ENCODE measurements at regions not wholly inside any gene's neighbourhood (a gene's known extent, or its start where the extent isn't known, plus 50 kb on each side); places are given as distances from the start of the nearest gene placed in this dataset.
"Not testable (repeated sequence)": the region's sequence is repeated elsewhere in the genome, so short reads cannot be mapped to it uniquely, and the experiment has no call there.

DNA sequence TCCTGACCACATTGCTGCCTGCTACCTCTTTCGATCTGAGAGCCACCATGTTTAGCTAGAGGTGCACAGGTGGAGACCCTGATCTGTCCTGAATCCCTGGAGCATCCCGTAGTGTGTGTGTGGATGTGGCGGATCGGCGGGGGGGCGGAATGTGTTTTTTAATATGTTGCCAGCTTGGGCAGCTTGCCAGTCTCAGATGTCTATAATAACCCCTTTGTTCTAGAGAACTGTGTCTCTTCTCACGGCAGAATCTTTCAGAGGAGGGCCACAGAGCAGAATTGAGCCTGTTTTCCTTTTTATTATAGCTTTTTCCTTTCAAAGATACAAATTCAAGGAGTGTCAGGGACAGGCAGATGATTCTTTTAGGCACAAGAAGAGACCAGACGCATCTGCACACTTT lies 934.1 kb upstream of the KLHL29 start:
- no peak for DNase-seq

DNA sequence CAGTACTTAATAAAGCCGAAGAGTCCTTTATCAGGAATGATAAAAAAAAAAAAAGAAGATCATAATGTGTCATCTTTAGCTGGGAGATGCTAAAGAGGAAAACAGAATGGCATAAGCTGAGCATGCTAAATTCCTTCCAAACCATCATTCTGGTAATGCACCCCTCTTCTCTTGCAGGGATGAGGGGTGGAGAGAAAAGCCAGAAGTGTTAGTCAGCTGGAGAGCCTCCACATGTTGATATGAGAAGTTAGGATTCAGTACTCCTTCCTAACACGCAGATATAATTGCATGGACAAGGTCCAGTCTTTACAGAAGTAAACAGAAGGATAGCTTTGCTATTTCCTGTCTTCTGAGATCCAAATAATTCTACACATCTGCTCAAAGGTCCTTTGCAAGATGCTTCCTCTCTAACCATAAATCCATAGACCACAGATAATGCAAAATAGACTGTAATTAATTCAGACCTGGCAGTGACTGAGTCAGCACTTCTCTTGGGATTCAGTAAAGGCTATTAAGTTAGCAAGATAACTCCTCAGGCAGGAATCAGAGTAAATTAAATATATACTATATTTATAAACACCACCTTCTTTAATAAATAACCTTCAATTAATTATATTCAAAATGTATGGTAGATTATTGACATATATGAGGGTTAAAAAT lies 930.0 kb upstream of the KLHL29 start:
- DNase-seq = no peak

DNA sequence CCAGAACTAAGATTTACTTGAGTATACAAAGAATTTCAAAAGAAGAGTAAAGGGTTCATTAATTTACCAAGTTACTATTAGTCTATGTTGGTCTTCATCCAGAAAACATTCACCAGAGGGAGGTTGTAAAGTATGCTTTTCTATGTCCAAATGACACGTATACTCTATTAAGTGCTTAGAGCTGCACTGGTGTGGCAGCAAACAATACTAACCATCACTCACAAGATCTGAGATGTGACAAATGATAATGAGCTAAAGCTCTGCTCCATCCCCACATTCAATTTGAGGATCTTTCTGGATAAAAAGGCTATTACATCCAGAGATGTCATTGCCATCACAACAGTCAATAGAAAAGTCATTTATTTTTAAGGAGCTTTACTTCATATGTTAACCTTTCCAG lies 926.5 kb upstream of the KLHL29 start:
- DNase-seq = no peak

DNA sequence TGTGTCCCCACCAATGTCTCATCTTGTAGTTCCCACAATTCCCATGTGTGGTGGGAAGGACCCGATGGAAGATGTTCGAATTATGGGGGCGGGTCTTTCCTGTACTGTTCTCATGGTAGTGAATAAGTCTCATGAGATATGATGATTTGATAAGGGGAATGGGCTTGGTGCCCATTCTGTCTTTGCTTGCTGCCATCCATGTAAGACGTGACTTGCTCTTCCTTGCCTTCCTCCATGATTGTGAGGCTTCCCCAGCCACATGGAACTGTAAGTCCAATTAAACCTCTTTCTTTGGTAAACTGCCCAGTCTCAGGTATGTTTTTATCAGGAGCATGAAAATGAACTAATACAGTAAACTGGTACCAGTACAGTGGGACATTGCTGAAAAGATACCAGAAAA lies 909.9 kb upstream of the KLHL29 start:
- not testable (repeated sequence) for DNase-seq

DNA sequence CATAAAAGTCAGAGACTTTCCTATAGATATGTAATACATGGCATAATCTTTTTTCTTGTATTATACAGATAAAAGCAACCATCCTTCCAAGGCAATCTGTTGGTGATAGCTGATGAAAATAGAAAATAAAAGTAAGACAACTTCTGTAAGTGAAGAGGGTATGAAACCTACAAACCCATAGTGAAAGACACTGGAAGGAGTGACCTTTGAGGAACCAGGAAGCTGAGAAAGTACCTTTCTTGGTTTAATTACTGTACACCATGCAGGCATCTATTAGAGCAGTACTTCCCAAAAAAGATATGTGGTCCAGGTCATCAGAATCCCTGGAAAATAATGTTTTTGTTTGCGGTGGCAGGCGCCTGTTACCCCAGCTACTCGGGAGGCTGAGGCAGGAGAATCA lies 906.6 kb upstream of the KLHL29 start:
- no peak for DNase-seq

DNA sequence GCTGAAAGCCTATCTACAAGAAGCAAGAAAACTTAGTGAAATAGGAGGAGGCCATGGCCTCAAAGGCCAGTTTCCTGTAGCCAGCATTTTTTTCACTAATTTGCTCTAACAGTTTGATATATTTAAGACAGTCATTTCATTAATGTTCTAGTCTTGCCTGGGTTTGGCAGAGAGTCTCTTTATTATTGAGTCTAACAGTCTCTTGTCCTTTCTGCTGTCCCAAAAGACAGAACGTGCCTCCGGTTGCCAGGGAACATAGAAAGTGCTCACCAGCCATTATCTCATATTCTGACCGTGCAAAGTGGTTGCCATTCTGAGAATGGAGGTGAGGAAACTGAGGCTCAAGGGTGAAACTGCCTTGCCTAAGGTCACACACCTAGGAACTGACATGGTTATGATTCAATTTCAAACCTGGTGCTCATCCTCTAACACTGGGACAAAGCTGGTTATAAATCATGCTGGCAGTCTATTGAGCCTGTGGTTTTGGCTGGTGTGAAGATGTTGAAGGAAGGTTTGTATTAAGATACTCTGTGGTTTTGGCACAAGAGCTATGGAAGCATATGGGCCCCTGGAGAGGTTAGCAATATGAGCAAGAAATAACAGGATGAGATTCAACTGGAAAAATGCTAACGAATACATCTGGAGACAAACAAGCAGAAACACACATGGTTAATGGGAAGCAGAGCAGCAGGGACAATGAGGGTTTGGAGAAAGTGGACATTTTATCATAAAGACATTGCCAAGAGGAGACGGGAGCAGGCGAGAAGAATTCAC lies 903.3 kb upstream of the KLHL29 start:
- no peak for DNase-seq

DNA sequence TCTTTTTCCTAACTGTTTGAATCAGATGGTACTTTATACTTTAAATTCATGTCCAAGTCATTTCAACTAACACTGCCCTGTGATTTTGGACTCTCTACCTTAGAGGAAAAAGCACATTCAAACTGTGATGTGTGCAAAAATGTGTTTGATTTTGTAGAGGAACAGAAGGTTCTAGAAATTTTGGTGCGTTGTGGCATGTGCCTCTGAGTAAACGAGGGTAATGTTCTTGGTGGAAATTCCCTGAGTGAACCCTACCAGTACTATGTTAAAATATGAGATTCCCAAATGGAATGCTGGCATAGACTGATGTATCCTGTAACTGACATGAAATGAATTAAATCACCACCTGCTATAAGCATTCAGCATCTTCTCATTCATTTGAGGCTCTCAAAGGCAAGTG lies 901.9 kb upstream of the KLHL29 start:
- DNase-seq = no peak

DNA sequence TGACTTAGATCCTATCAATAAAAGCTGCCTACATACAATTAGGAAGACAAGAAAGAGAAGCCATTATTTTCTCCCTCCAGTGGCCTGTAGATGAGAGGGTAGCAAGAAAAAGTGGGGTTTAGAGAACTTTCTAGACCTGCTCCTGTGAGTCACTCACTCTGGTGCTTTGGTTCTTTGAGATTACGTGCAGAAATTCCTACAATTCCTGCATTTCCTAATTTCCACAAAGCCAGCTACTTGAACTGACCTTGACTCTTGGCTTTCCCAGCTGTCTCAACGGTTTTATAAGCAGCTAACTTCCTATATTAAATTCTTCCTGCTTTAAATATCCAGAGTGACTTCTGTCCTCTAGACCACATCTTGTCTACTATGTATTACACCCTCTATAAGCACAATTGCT lies 899.5 kb upstream of the KLHL29 start:
- DNase-seq = no peak

DNA sequence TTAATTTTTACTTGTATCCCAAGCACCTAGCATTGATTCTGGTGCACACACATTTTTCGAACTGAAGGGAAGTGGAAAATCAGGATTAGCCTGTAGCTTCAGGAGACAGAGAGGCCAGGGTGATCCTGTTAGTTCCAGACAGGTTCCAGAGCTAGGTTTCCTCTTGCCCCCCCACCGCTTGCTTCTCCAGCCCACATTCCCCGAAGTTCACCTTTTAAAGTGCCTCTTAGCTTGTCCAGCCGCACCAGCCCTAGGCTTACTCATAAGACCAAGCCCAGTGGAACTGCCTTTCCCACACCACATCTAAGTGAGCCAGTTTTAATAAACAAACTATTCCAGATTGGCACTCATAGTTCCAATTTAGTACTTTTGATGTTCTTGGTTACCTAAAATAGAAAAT lies 898.6 kb upstream of the KLHL29 start:
- no peak for DNase-seq

DNA sequence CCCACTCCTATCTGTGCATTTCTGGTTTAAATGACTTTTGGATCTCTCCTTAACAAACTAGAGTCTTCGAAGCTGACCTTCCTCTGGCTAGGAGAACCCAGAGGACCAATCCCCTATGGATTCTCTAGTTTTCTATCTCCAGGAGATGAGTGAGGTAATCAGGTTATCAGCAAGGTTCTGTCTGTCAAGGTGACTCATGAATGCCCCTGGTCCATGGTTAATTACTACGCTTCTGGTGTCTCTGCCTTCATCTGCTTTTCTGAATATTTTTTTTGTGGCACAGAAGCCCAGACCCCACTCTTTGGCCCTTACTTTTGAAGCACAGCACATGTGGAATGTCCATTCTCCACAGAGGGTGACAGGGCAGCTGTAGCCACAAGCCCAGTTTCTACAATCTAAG lies 897.9 kb upstream of the KLHL29 start:
- no peak for DNase-seq

DNA sequence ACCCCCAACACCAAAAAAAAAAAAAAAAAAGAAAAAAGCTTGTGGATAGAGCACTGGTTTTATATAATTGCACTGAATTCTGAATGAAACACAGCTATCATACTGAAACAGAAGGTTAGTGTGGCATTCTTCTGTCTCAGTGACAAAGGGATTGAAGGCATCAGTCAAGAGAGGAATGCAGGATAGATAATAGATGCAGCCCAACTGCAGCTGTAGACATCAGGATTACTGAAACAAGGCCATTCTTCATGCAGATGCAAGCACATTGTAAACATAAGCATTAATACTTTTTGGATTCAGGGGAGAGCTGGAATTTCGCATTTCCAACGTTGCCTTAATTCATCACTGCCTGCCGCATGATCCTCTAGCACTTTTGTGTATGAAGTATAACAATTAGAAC lies 897.4 kb upstream of the KLHL29 start:
- DNase-seq = no peak

DNA sequence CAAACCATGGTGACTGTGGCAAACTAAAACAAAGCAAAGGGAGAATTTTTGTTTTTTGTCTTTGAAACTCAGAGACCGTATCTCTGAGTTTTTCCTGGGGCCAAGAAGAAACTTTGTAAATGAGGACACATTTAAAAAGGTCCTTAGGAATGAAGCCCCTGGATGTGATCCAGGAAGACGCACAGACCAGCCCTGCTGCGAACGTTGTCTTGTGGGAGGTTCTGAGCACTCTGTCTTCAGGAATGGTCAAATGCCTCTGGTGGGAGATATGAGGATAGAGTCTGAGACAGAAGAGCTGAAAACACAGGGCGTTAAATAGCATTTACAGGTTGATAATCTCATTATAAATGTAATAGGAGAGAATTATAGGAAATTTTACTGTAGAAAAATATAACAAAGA lies 893.5 kb upstream of the KLHL29 start:
- no peak for DNase-seq

DNA sequence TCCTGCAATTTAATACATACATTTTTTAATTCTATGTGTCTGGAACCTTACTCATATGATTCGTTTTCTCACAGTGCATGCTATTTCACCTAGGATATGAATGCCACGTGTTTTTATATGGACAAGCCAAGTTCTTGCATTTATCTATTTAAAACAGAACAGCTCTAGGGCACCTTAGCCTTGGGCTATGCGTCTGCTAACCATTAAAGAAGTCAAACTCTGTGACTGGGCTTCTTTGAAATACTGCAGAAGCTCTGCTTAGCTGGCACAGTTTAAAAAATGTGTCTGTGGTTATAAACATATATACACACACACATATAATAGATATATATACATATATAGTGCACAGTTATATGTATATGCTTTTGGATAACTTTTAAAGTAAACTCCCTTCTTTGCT lies 890.8 kb upstream of the KLHL29 start:
- DNase-seq = no peak

DNA sequence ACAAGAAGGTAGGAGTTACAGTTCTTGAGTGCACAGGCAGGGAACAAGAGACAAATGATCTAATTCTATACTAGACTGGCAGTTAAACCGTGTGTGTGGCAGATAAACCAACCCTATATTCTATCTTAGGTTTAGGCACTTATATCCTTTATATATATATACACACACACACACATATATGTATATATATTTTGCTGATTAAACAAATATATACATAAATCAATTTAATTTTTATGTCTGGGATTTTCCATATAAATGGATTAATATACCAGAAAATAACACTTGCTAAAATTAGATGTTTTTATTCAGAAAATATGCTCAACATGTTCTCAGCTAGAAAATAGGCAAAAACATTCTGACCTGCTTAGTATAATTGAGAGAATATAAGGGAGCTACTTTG lies 887.9 kb upstream of the KLHL29 start:
- DNase-seq = no peak

DNA sequence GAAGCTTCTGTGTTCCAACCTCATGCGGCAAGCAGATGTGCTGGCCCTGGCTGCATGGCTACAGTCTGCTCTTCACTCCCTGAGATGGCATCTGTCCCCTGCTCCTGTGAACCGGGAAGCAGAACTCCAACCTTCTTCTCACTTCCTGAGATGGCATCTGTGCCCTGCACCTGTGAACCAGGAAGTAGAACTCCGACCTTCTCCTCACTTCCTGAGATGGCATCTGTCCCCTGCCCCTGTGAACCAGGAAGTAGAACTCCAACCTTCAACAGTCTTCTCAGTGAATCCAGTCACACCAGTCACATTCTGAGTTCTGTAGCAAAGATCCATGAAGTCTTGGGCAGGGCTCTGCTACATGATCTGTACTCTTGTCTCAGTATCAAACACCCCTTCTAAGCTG lies 887.2 kb upstream of the KLHL29 start:
- no peak for DNase-seq

DNA sequence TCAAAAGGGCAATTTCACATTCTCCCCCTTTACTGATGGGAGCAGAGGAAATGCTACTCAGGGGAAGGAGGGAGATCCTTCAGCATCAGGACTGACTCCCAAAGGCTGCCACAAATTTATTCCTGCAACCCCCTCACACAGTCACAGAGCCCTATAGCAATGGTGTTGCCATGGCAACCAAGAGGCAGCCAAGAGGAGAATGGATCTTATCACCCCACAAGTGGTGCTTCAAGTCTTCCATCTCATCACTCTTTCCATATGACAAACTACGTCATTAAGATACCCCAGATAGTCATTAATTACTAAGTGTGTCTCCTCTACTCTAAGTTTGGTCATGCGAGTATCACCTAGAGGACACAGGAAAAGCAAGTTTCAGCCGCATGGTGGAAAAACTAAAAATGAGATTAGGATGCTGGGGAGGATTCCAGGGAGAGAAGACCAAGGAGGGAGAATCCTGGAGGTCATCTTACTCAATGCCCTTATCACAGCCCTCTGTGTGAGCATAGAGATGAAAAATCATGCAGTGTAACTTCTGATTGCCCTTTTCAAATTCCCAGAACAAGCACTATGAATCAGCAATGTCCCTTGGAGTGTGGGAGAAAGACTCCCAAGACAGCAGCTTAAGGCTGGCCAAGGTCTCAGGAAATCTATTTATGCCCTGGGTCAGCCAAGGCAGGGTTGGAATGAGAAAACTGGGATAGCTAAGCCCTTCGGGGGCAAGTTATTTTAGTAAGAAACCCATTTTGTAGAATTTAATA lies 885.7 kb upstream of the KLHL29 start:
- no peak for DNase-seq

DNA sequence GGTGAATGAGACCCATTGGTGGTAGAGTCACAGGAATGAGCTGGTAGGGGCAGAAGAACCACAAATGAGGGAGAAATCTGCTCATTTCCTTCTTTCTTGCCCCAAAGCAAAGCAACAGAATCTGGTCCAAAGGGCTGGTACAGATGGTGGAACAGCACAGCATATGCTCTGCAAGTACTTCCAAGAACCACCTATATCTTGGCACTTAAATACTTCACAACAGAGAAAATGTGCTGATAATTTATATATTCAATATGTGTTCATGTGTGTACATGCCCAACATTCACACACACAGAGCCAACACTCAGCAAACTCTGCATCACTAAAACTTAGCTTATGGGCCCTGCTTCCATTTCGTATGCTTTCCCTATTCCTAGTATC lies 884.4 kb upstream of the KLHL29 start:
- no peak for DNase-seq

DNA sequence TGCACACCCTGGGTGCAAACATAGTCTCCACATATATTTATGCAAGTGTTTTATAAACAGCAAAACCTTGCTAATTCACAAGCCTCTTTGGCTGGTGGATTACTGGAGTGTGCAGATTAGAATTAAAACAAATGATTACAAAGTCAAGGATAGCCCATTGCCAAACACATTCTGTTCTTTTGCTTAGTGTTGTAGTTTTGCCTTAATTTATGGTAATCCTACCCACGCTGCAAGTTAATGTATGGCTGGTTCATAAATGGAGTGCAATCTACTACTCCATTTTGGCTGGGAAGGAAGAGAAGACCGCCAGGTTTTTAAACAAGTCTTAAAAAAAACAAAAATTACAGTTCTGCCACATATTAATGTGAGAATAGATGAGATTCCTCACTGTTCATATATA lies 883.1 kb upstream of the KLHL29 start:
- DNase-seq = no peak

DNA sequence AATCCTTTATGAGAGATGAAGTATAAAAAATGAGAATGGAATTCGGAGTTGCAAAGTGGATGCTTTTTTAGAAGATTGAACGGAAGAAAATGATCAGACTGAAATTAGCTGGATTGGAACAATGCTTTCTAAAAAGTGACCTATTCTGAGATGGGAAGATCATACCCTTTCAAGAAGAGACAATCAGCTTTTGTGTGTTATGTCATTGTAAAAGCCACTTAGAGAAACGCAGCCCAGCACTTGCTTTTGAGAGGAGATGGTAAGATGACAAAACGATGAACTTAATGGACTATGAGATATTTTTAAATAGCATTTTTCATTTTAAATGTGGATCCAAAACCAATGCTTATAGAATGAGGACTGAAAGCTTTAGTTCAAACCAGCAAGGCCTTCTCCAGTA lies 871.4 kb upstream of the KLHL29 start:
- DNase-seq = no peak

DNA sequence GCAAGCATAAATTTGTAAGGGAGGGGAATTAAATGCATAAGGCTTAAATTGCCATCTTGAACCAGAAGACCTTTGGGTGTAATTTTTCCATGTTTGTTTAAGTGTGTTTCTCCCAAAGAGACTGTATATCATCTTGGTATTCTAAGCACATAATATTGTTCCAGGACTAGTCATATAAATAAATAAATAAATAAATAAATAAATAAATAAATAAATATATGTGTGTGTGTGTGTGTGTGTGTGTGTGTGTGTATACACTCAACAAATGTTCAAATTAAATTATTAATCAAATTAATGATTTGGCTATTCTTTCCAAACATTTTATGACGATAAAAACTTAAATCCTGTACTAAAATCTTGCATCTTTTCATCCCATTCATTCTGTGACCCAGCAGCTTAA lies 867.8 kb upstream of the KLHL29 start:
- DNase-seq = no peak

DNA sequence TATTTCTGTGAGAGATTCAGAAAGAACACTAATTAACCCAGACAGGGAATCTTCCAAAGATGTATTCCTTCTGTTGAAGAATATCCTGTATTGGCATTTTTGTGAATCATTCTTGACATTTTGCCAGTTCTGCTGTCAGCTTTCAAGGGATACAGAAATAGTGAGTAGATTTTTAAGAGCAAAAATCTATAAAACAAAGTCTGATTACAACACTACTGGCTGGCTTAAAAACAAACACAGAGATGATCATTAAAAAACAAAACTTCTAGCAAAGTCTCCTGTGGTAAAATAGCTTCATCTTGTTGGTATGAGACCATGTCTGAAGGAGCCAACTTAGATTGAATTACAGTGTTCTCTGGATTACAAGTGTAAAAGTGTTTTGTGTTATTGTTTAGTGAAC lies 866.3 kb upstream of the KLHL29 start:
- DNase-seq = no peak

DNA sequence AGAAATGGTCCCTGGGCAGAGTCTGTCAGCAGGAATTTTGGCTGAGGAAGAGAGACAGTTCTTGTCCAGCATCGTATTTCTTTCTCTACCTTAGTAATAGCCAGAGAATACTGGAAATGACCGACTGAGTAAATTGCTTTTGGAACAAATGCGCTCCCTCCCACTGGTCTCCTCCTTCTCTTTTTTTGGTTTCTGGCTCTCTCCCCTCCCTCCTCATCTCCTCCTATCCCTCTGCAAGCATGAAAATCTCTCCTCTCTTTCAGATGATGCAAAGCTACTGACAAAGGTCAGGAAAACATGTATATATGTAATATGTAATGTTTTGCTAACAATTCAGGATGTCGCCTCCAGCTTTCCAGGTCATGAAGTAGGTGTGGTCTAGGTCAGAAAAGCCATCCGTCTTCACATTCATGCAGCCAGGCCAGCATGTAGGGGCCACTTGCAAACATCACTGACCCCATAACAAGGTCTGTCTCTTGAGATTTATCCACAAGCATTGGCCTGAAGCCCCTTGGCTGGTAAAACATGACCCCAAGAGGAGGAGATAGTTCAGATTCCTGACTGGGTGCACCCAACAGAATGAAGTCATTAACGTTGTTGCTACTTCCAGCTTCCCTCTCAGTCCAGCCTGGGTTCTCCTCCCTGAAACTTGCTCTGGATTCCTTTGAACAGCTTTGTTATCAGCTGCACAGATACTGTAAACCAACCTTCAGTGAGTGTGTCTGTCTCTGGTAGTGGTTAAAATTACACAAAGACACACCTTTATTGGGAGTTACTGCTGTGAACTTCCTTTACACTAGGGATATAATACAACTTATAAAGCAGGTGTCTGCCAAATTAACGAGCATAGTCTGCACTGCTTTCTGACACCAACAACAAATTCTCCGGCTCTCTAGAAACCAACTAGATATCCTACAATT lies 864.4 kb upstream of the KLHL29 start:
- DNase-seq = no peak

DNA sequence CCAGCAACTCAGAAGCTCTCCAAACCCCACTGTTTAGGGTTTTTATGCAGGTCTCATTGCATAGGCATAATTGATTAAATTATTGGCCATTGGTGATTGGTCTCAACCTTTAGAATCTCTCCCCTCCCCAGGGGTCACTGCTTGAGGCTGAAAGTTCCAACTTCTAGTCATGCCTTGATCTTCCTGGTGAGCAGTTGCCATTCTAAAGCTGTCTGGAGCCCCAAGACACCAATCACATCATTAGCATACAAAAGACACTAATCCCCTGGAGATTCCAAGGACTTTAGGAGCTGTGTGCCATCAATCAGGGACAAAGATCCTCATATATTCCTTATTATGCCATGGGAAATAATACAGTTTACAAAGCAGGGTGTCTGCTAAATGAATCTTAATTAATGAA lies 863.4 kb upstream of the KLHL29 start:
- DNase-seq = no peak

All from stimulated activated CD4-positive, alpha-beta T cell treated with anti-CD3 and anti-CD28 coated beads, Interleukin-2, amount 100 ng/mL, for 24 hours (primary cell).